Calu3 (cell line): ENCODE measurements at regions not wholly inside any gene's neighbourhood (a gene's known extent, or its start where the extent isn't known, plus 50 kb on each side); places are given as distances from the start of the nearest gene placed in this dataset.

Experiments
- BruUV-seq: library from RNA; stranded (reverse); fragments of 400-500 nt; replicated peaks from 2 replicates; lab custom pipeline; 2021; lab: Mats Ljungman, UMichigan
- CTCF ChIA-PET: fragments of 300-600 bp; sonication (Branson Sonifier 250); formaldehyde crosslinking; loops from one replicate; lab custom pipeline; 2022; ENCODE audit warnings: antibody characterized with exemption; lab: Charles Lee
- DNase-seq: peaks from one replicate; pipeline ENCODE4 v3.0.0; 2022
- H3K27ac Mint-ChIP-seq: one replicate; pipeline ENCODE4 v1.8.0; 2022; ENCODE audit warnings: mixed read lengths; ENCODE audit not compliant: unreplicated experiment
- H3K27me3 Mint-ChIP-seq: one replicate; pipeline ENCODE4 v1.8.0; 2022; ENCODE audit warnings: mixed read lengths; ENCODE audit not compliant: unreplicated experiment
- H3K36me3 Mint-ChIP-seq: one replicate; pipeline ENCODE4 v1.8.0; 2022; ENCODE audit warnings: mild to moderate bottlenecking, moderate library complexity, mixed read lengths; ENCODE audit not compliant: insufficient read depth, unreplicated experiment
- H3K4me1 Mint-ChIP-seq: one replicate; pipeline ENCODE4 v1.8.0; 2022; ENCODE audit warnings: mild to moderate bottlenecking, low read depth, mixed read lengths; ENCODE audit not compliant: unreplicated experiment
- H3K4me3 Mint-ChIP-seq: one replicate; pipeline ENCODE4 v1.8.0; 2022; ENCODE audit warnings: mild to moderate bottlenecking, low read depth, moderate library complexity, mixed read lengths; ENCODE audit not compliant: unreplicated experiment
- H3K9me3 Mint-ChIP-seq: one replicate; pipeline ENCODE4 v1.8.0; 2022; ENCODE audit warnings: low read depth, mixed read lengths; ENCODE audit not compliant: unreplicated experiment
- intact Hi-C: fragments of 100-400 bp; cut with micrococcal nuclease; formaldehyde crosslinking; loops from one replicate; pipeline ENCODE4 v1.10.0; 2022; ENCODE audit not compliant: unreplicated experiment
- TF ChIP-seq, protein P1 (sequence below): fragments of 200-600 bp; IDR thresholded peaks from one replicate; pipeline ENCODE4 v1.8.0; 2022; ENCODE audit warnings: antibody characterized with exemption; ENCODE audit not compliant: unreplicated experiment

- Mint-ChIP-seq H3K4me1 (no peaks in the 10 kb centered on the region), H3K4me3 (no peak overlapping the region), H3K27me3 (no peaks in the 10 kb centered on the region), H3K27ac (no peak overlapping the region), H3K9me3 (no peaks in the 10 kb centered on the region), H3K36me3 (no peaks in the 10 kb centered on the region)
- no peak for DNase-seq
- TF ChIP-seq, protein P1, sequence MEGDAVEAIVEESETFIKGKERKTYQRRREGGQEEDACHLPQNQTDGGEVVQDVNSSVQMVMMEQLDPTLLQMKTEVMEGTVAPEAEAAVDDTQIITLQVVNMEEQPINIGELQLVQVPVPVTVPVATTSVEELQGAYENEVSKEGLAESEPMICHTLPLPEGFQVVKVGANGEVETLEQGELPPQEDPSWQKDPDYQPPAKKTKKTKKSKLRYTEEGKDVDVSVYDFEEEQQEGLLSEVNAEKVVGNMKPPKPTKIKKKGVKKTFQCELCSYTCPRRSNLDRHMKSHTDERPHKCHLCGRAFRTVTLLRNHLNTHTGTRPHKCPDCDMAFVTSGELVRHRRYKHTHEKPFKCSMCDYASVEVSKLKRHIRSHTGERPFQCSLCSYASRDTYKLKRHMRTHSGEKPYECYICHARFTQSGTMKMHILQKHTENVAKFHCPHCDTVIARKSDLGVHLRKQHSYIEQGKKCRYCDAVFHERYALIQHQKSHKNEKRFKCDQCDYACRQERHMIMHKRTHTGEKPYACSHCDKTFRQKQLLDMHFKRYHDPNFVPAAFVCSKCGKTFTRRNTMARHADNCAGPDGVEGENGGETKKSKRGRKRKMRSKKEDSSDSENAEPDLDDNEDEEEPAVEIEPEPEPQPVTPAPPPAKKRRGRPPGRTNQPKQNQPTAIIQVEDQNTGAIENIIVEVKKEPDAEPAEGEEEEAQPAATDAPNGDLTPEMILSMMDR = no peak
- CTCF ChIA-PET = no interaction called here
- BruUV-seq = no TSS peak
- intact Hi-C loops = no loop called here
These were observed 110.0 kb downstream of the FOXG1 start for GRCh38 chr14:28876572-28876945.

- no peak for DNase-seq
These were observed 111.3 kb downstream of the FOXG1 start for GRCh38 chr14:28877923-28878322.

DNA sequence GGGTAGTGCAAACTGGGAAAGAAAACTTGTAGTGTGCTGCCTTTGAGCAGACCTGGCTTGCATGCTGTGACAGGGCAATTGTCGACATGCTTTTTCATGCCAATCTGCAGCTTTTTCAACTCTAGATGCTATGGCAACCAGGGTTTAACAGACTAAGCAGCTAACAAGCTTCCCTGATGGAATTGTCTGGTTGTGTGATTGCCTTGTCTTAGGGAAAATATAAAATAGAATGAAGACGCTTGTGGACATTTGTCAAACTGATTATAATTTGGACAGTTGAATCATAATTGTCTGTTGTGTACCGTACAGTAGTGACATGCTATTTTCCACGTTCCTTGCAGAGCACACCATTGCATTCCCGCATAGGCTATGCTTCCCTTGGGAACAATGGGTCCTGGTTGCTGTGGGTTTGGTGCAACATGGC, 113.0 kb downstream of the FOXG1 start:
- Mint-ChIP-seq H3K27ac (no peak overlapping the region), H3K4me1 (no peaks in the 10 kb centered on the region), H3K36me3 (no peaks in the 10 kb centered on the region), H3K27me3 (no peaks in the 10 kb centered on the region), H3K4me3 (no peak overlapping the region), H3K9me3 (no peaks in the 10 kb centered on the region)
- no TSS peak for BruUV-seq
- DNase-seq = no peak
- intact Hi-C loops = no loop called here
- TF ChIP-seq, protein P1 = no peak
- CTCF ChIA-PET = interaction anchor here (0.6 kb wide), 2 partner anchors 190 to 1142 kb away, joined by 3 read pairs; no protein-coding TSS in a partner anchor

More at GRCh38 chr14:28877923-28878322, 111.3 kb downstream of the FOXG1 start:
- Mint-ChIP-seq H3K4me1 (no peaks in the 10 kb centered on the region), H3K36me3 (no peaks in the 10 kb centered on the region), H3K27ac (no peak overlapping the region), H3K9me3 (no peaks in the 10 kb centered on the region), H3K4me3 (no peak overlapping the region), H3K27me3 (no peaks in the 10 kb centered on the region)
- CTCF ChIA-PET = no interaction called here
- no TSS peak for BruUV-seq
- TF ChIP-seq, protein P1 = no peak
- intact Hi-C loops = no loop called here

DNA sequence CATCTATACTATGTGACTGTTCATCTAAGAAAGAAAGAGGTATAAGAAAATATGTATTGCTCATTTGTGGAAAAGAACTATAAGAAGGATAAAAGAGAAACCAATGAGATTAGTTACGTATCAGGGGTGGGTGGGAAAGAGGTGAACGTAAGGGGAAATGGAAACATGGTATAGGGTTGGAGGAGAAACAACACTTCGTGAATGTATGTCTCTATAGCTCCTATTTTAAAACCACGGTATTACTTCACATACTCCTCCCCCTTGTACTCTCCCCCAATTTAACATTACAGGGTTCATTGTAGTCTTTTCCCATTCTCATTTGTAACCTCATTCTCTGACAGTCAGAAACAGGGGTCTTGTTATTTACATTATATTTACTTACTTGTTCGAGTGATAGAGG, 120.4 kb downstream of the FOXG1 start:
- Mint-ChIP-seq H3K36me3 (no peaks in the 10 kb centered on the region), H3K9me3 (no peaks in the 10 kb centered on the region), H3K4me1 (no peaks in the 10 kb centered on the region), H3K4me3 (no peak overlapping the region), H3K27me3 (no peaks in the 10 kb centered on the region), H3K27ac (no peak overlapping the region)
- DNase-seq = no peak
- intact Hi-C loops = no loop called here
- no TSS peak for BruUV-seq
- CTCF ChIA-PET = no interaction called here
- TF ChIP-seq, protein P1 = no peak
